Erythroblast (primary cell): ENCODE measurements at regions not wholly inside any gene's neighbourhood (a gene's known extent, or its start where the extent isn't known, plus 50 kb on each side); places are given as distances from the start of the nearest gene placed in this dataset.
A peak's percentile ranks its signal among the peaks of the same experiment; 100 is the strongest.
"Not testable (repeated sequence)": the region's sequence is repeated elsewhere in the genome, so short reads cannot be mapped to it uniquely, and the experiment has no call there.

Source experiments
- DNase-seq, 2 experiments: peaks; one replicate each; lab custom pipeline; 2025; lab: John Stamatoyannopoulos, UW
- GATA1 ChIP-seq: IDR thresholded peaks from 2 replicates; pipeline ENCODE4 v1.6.1; 2011; ENCODE audit warnings: low read depth, mild to moderate bottlenecking, control low read depth, low read length, moderate library complexity
- POLR2A ChIP-seq: IDR thresholded peaks from 2 replicates; pipeline ENCODE4 v1.6.1; 2011; ENCODE audit warnings: mild to moderate bottlenecking, low read length

DNA sequence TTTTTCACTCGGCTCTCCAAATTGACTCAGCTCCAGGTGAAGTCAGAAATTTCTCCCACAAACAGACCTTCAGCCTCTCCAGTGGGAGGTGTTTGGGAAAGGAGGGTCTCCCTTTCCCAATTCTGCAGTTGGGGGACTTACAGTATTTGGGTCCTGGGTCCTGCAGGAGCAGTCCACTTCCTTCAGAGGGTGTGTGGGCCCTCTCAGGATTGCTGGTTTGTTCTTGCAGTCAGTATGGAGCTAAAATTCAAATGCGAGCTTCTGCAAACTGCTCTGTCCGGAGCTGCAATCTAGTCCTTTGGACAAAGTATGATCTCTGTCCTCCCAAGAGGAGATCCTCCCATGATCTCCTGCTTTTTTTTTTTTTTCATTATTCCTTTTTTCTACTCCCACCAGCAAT, 87.9 kb upstream of the MSTN start:
- TF ChIP-seq GATA1 = no peak
- DNase-seq = no peak

GRCh38 chr2:190149908-190150307, 87.4 kb upstream of the MSTN start:
- TF ChIP-seq GATA1 (no peak), POLR2A (no peak)
- no peak for DNase-seq

GRCh38 chr2:190149200-190149599, 86.7 kb upstream of the MSTN start:
- TF ChIP-seq GATA1 (no peak), POLR2A (no peak)
- no peak for DNase-seq

DNA sequence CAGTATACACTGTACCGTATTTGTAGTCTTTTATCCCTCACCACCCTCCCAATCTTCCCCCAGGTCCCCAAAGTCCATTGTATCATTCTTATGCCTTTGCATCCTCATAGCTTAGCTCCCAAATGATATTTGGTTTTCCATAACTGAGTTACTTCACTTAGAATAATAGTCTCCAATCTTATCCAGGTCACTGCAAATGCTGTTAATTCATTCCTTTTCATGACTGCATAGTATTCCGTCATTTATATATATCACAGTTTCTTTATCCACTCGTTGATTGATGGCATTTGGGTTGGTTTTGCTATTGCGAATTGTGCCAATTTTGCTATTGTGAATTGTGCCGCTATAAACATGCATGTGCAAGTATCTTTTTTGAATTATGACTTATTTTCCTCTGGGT, 83.6 kb upstream of the MSTN start:
- not testable (repeated sequence) for DNase-seq

DNA sequence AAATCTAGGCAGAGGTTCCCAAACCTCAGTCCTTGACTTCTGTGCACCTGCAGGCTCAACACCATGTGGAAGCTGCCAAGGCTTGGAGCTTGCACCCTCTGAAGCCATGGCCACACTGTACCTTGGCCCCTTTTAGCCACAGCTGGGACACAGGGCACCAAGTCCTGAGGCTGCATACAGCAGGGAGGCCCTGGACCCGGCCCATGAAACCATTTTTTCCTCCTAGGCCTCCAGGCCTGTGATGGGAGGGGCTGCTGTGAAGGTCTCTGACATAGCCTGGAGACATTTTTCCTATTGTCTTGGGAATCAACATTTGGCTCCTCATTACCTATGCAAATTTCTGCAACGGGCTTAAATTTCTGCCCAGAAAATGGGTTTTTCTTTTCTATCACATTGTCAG, 77.9 kb upstream of the MSTN start:
- not testable (repeated sequence) for DNase-seq

DNA sequence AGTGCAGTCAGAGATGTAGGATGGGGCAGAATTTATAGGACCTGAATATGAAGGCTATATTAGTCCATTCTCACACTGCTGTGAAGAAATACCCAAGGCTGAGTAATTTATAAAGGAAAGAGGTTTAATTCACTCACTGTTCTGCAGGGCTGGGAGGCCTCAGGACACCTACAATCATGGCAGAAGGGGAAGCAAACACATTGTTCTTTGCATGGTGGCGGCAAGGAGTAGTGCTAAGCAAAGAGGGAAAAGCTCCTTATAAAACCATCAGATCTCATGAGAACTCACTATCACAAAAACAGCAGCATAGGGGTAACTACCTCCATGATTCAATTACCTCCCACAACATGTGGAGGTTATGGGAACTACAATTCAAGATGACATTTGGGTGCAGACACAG, 76.8 kb upstream of the MSTN start:
- no peak for DNase-seq
- TF ChIP-seq POLR2A (no peak), GATA1 (no peak)

GRCh38 chr2:190138032-190138431, 75.5 kb upstream of the MSTN start:
- DNase-seq = no peak
- no peak for TF ChIP-seq POLR2A
- no peak for TF ChIP-seq GATA1

GRCh38 chr2:190137561-190137960, 75.0 kb upstream of the MSTN start:
- TF ChIP-seq GATA1 = no peak
- no peak for TF ChIP-seq POLR2A
- DNase-seq = no peak

GRCh38 chr2:190136825-190137224, 74.3 kb upstream of the MSTN start:
- no peak for TF ChIP-seq POLR2A
- no peak for TF ChIP-seq GATA1
- no peak for DNase-seq

- TF ChIP-seq POLR2A (no peak), GATA1 (no peak)
- no peak for DNase-seq
Measured at GRCh38 chr2:190136259-190136658, 73.7 kb upstream of the MSTN start.

GRCh38 chr2:190129421-190130199, 67.1 kb upstream of the MSTN start:
- no peak for TF ChIP-seq POLR2A
- TF ChIP-seq GATA1 = no peak
- DNase-seq = no peak

DNA sequence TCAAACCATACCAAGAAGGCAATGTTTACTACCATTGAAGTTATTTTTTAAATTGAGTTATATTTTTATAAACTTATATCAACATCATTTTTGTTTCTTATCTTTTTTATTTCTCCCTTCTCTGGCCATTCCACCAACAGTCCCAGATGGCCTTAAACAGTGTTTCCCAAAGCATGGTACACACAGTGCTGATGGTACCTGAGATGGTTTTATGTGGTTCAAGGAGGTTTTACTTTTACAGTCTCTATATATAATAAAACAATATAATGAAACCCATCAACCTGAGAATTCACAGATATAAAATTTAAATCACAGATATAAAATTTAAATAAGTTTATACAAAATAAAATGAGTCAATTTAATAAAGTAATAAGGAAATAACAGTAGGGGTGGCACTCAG, 65.1 kb upstream of the MSTN start:
- DNase-seq = no peak
- TF ChIP-seq GATA1 (no peak), POLR2A (no peak)

GRCh38 chr2:190126798-190127197, 64.3 kb upstream of the MSTN start:
- TF ChIP-seq GATA1 = no peak
- TF ChIP-seq POLR2A = no peak
- DNase-seq = no peak

- TF ChIP-seq POLR2A (no peak), GATA1 (no peak)
- DNase-seq = no peak
Measured at GRCh38 chr2:190123956-190124355, 61.4 kb upstream of the MSTN start.

DNA sequence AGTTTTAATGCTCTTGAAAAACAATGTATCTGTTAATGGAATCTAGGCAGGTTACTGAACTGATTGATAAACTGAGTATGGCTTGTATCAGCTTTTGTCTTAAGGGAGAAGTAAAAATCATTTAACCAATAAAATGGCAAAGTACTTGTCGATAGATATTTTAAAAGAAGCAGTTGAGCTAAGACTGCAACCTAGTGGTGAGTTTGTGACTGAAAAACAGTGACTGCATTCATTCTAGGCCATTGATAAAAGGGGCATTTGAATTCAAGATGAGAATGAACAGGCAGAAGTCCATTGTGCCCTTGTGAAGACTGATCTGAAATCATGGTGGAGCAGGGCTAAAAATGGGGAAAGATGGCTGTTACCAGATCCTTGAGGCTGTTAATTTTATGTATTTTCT, 59.4 kb upstream of the MSTN start:
- peak; percentile 20 to 22 for DNase-seq
- TF ChIP-seq GATA1 = no peak
- TF ChIP-seq POLR2A = no peak
